Stomach (tissue), 4 donors: ENCODE measurements at regions not wholly inside any gene's neighbourhood (a gene's known extent, or its start where the extent isn't known, plus 50 kb on each side); places are given as distances from the start of the nearest gene placed in this dataset.

Experiments used
- EP300 ChIP-seq: sonication (generic); formaldehyde crosslinking; IDR thresholded peaks from one replicate; pipeline ENCODE4 v1.6.1; 2017; ENCODE audit warnings: antibody characterized with exemption
- POLR2A ChIP-seq, 4 donors: fragments of 450-650 bp; IDR thresholded peaks; one replicate each; pipeline ENCODE4 v1.6.1; 2016; ENCODE audit warnings: antibody characterized with exemption in 4 of 4, control low read depth in 2 of 4, mild to moderate bottlenecking in 1 of 4, moderate library complexity in 1 of 4
- POLR2AphosphoS5 ChIP-seq, 3 donors: sonication (generic); formaldehyde crosslinking; IDR thresholded peaks; one replicate each; pipeline ENCODE4 v1.6.1; 2016; ENCODE audit warnings: antibody characterized with exemption in 3 of 3
- TF ChIP-seq, protein P1 (sequence below), 7 experiments: fragments of 450-650 bp in 4 of 7; fragments of 200-600 bp in 3 of 7; sonication (generic) in 3 of 7; IDR thresholded peaks; one replicate each; pipeline ENCODE4 v1.5.1; 2016 to 2019; ENCODE audit warnings: antibody characterized with exemption in 7 of 7, control low read depth in 2 of 7, mild to moderate bottlenecking in 1 of 7

- TF ChIP-seq, protein P1, sequence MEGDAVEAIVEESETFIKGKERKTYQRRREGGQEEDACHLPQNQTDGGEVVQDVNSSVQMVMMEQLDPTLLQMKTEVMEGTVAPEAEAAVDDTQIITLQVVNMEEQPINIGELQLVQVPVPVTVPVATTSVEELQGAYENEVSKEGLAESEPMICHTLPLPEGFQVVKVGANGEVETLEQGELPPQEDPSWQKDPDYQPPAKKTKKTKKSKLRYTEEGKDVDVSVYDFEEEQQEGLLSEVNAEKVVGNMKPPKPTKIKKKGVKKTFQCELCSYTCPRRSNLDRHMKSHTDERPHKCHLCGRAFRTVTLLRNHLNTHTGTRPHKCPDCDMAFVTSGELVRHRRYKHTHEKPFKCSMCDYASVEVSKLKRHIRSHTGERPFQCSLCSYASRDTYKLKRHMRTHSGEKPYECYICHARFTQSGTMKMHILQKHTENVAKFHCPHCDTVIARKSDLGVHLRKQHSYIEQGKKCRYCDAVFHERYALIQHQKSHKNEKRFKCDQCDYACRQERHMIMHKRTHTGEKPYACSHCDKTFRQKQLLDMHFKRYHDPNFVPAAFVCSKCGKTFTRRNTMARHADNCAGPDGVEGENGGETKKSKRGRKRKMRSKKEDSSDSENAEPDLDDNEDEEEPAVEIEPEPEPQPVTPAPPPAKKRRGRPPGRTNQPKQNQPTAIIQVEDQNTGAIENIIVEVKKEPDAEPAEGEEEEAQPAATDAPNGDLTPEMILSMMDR (IDR thresholded peaks at IDR 0.05): no peak
- TF ChIP-seq POLR2AphosphoS5 (IDR thresholded peaks at IDR 0.05): no peak
- no peak for TF ChIP-seq POLR2A (IDR thresholded peaks at IDR 0.05)
- no peak for TF ChIP-seq EP300
Measured at GRCh38 chr4:52198294-52198693, 147.2 kb downstream of the SPATA18 start.
